K562 (cell line): ENCODE measurements at regions not wholly inside any gene's neighbourhood (a gene's known extent, or its start where the extent isn't known, plus 50 kb on each side); places are given as distances from the start of the nearest gene placed in this dataset.
A peak's percentile ranks its signal among the peaks of the same experiment; 100 is the strongest.

Experiments
- CSDE1 ChIP-seq, 2 experiments: fragments of 450-650 bp; IDR thresholded peaks; 2 replicates each; pipeline ENCODE4 v1.6.1; 2016; ENCODE audit warnings: mild to moderate bottlenecking in 1 of 2
- CTCF ChIP-seq, 3 experiments: IDR thresholded peaks in 2 of 3; conservative IDR thresholded peaks in 1 of 3; 2 replicates each; pipeline ENCODE4 v1.5.1; 2011 to 2012; ENCODE audit warnings: low read length in 3 of 3, mild to moderate bottlenecking in 3 of 3, control low read depth in 2 of 3, improper control_type of control experiment in 1 of 3, inconsistent platforms in 1 of 3, low read depth in 1 of 3, mixed read lengths in 1 of 3, moderate library complexity in 1 of 3; ENCODE audit not compliant: insufficient read depth in 2 of 3
- EZH2 ChIP-seq: IDR thresholded peaks from 2 replicates; pipeline ENCODE4 v1.6.1; 2012; ENCODE audit warnings: low read depth, mild to moderate bottlenecking, inconsistent platforms, low read length, borderline replicate concordance
- FOXJ3 ChIP-seq: sonication (generic); formaldehyde crosslinking; IDR thresholded peaks from 2 replicates; pipeline ENCODE4 v1.4.0; 2020; ENCODE audit warnings: mild to moderate bottlenecking, missing genetic modification reagents
- NR2C1 ChIP-seq, 2 experiments: fragments of 450-650 bp; IDR thresholded peaks; 2 replicates each; pipeline ENCODE4 v1.6.1; 2017; ENCODE audit warnings: mild to moderate bottlenecking in 2 of 2, antibody characterized with exemption in 1 of 2, inconsistent platforms in 1 of 2, missing compliant biosample characterization in 1 of 2, missing genetic modification characterization in 1 of 2
- POLR2A ChIP-seq: fragments of 450-650 bp; conservative IDR thresholded peaks from 2 replicates; pipeline ENCODE4 v1.6.1; 2016
- POLR2AphosphoS2 ChIP-seq: IDR thresholded peaks from 2 replicates; pipeline ENCODE4 v1.6.1; 2012; ENCODE audit warnings: low read length, improper control_type of control experiment
- SMARCE1 ChIP-seq: fragments of 450-650 bp; IDR thresholded peaks from 2 replicates; pipeline ENCODE4 v1.7.1; 2016; ENCODE audit warnings: mild to moderate bottlenecking
- THAP7 ChIP-seq: fragments of 250-450 bp; sonication (Bioruptor Pico); IDR thresholded peaks from 2 replicates; pipeline ENCODE4 v1.5.0; 2021
- THRAP3 ChIP-seq: fragments of 450-650 bp; IDR thresholded peaks from 2 replicates; pipeline ENCODE4 v1.6.1; 2016; ENCODE audit warnings: mild to moderate bottlenecking, inconsistent platforms, borderline replicate concordance
- YY1 ChIP-seq, 3 experiments: IDR thresholded peaks; 2 replicates each; pipeline ENCODE4 v1.6.1; 2011; ENCODE audit warnings: low read length in 2 of 3, mild to moderate bottlenecking in 2 of 3, moderate library complexity in 2 of 3, borderline replicate concordance in 1 of 3, control low read depth in 1 of 3, low read depth in 1 of 3; ENCODE audit not compliant: insufficient read depth in 3 of 3, insufficient replicate concordance in 2 of 3, control insufficient read depth in 1 of 3, insufficient read length in 1 of 3; ENCODE audit errors: extremely low read depth in 1 of 3
- ZBTB26 ChIP-seq: fragments of 450-650 bp; formaldehyde crosslinking; IDR thresholded peaks from 2 replicates; pipeline ENCODE4 v1.4.0; 2022; ENCODE audit warnings: missing genetic modification characterization
- ZFP1 ChIP-seq: fragments of 450-650 bp; formaldehyde crosslinking; IDR thresholded peaks from 2 replicates; pipeline ENCODE4 v1.4.0; 2020; ENCODE audit warnings: mild to moderate bottlenecking, mixed read lengths

- TF ChIP-seq CSDE1 (IDR thresholded peaks at IDR 0.05): no peak
- no peak for TF ChIP-seq THAP7 (CRISPR knock-in tag)
- TF ChIP-seq FOXJ3 (CRISPR knock-in tag): no peak
- TF ChIP-seq EZH2: no peak
- TF ChIP-seq POLR2AphosphoS2: no peak
- peak; percentile 29; the same call in 1 of the 2 replicates for TF ChIP-seq SMARCE1
- TF ChIP-seq POLR2A: peak; percentile 61; the same call in 1 of the 2 replicates
- no peak for TF ChIP-seq ZBTB26 (CRISPR knock-in tag)
- TF ChIP-seq ZFP1: no peak
- no peak for TF ChIP-seq THRAP3
- no peak for TF ChIP-seq YY1 (IDR thresholded peaks at IDR 0.05; ENCODE audit: borderline replicate concordance in 1 of 3, control insufficient read depth in 1 of 3, extremely low read depth in 1 of 3, insufficient read depth in 3 of 3, insufficient read length in 1 of 3, insufficient replicate concordance in 2 of 3, low read depth in 1 of 3, low read length in 2 of 3)
- TF ChIP-seq CTCF (IDR thresholded peaks at IDR 0.05 in 2 of 3, conservative IDR thresholded peaks at IDR 0.05 in 1 of 3; ENCODE audit: insufficient read depth in 2 of 3, low read depth in 1 of 3, low read length in 3 of 3): no peak
- no peak for TF ChIP-seq NR2C1 (IDR thresholded peaks at IDR 0.05)
- peak; percentile 66; the same call in 1 of the 2 replicates for TF ChIP-seq NR2C1 (tag; IDR thresholded peaks at IDR 0.05)
These were observed 65.1 kb upstream of the HES1 start for GRCh38 chr3:194070634-194071409.
